A549 (cell line): ENCODE measurements at regions not wholly inside any gene's neighbourhood (a gene's known extent, or its start where the extent isn't known, plus 50 kb on each side); places are given as distances from the start of the nearest gene placed in this dataset.

Experiments used
- ATAC-seq, 2 experiments: fragments of 200-7000 bp in 1 of 2; fragments of >200 bp in 1 of 2; cut with Nextera tagmentation in 1 of 2; cut with Tn5 transposase in 1 of 2; 3 replicates each; pipeline versions ENCODE4 v1.8.0 to v1.9.1; 2018 to 2020; ENCODE audit warnings: mild to moderate bottlenecking in 1 of 2, moderate library complexity in 1 of 2
- CTCF ChIA-PET: fragments of 300-600 bp; sonication (Branson Sonifier 250); formaldehyde crosslinking; extraction: SDS; loops from one replicate; lab custom pipeline; 2021; ENCODE audit warnings: antibody characterized with exemption, inconsistent platforms; lab: Yijun Ruan, JAX
- POLR2A ChIA-PET: fragments of 350-600 bp; formaldehyde crosslinking; extraction: SDS; loops from one replicate; lab custom pipeline; 2021; ENCODE audit warnings: antibody characterized with exemption, inconsistent platforms; lab: Yijun Ruan, JAX
- DNase-seq, 2 experiments: peaks; one replicate each; pipeline versions ENCODE4 v3.0.0 to v3.0.0-alpha.2; 2011 to 2016; ENCODE audit warnings: low read depth in 1 of 2, low spot score in 1 of 2
- FAIRE-seq: peaks from 2 replicates; lab custom pipeline; 2011; peaks lifted over from hg19 to GRCh38; lab: Jason Lieb, UNC
- H3K27ac ChIP-seq, 2 experiments: fragments of >200 bp; sonication (Bioruptor Twin); formaldehyde crosslinking; 3 replicates each; pipeline ENCODE4 v1.5.1; 2016 to 2017
- H3K4me1 ChIP-seq: fragments of >200 bp; sonication (Bioruptor Twin); formaldehyde crosslinking; 3 replicates; pipeline ENCODE4 v1.6.1; 2016
- H3K4me2 ChIP-seq: fragments of >200 bp; sonication (Bioruptor Twin); formaldehyde crosslinking; 3 replicates; pipeline ENCODE4 v1.6.1; 2016
- H3K4me3 ChIP-seq: fragments of >200 bp; sonication (Bioruptor Twin); formaldehyde crosslinking; 3 replicates; pipeline ENCODE4 v1.5.1; 2016
- H3K9me3 ChIP-seq: fragments of >200 bp; sonication (Bioruptor Twin); formaldehyde crosslinking; 3 replicates; pipeline ENCODE4 v1.6.1; 2016
- CBX2 ChIP-seq: fragments of 200-600 bp; sonication (generic); IDR thresholded peaks from 2 replicates; pipeline ENCODE4 v1.6.1; 2016; ENCODE audit warnings: low read depth, mild to moderate bottlenecking, borderline replicate concordance
- CEBPB ChIP-seq, 2 experiments: fragments of >200 bp in 1 of 2; sonication (Bioruptor Twin) in 1 of 2; formaldehyde crosslinking in 1 of 2; IDR thresholded peaks; 2 replicates each; pipeline ENCODE4 v1.6.1; 2012 to 2016
- CHD2 ChIP-seq: fragments of 150-350 bp; IDR thresholded peaks from 2 replicates; pipeline ENCODE4 v1.6.1; 2014; ENCODE audit warnings: low read length; ENCODE audit not compliant: partially characterized antibody
- EHMT2 ChIP-seq: fragments of 200-600 bp; sonication (generic); IDR thresholded peaks from 2 replicates; pipeline ENCODE4 v1.6.1; 2016; ENCODE audit warnings: antibody characterized with exemption, low read depth, mild to moderate bottlenecking, moderate library complexity
- ESRRA ChIP-seq: fragments of 150-350 bp; IDR thresholded peaks from 2 replicates; pipeline ENCODE4 v1.6.1; 2014; ENCODE audit warnings: mild to moderate bottlenecking, low read length, borderline replicate concordance
- FOSB ChIP-seq: fragments of 250-450 bp; sonication (Bioruptor Pico); IDR thresholded peaks from 2 replicates; pipeline ENCODE4 v1.5.0; 2020; ENCODE audit warnings: mild to moderate bottlenecking, moderate library complexity
- HOXA7 ChIP-seq: fragments of 250-450 bp; sonication (Bioruptor Pico); IDR thresholded peaks from 2 replicates; pipeline ENCODE4 v1.5.0; 2020; ENCODE audit warnings: mild to moderate bottlenecking, moderate library complexity
- HOXB5 ChIP-seq: fragments of 250-450 bp; sonication (Bioruptor Pico); IDR thresholded peaks from 2 replicates; pipeline ENCODE4 v1.5.0; 2020; ENCODE audit warnings: mild to moderate bottlenecking, moderate library complexity
- JUN ChIP-seq, 2 experiments: fragments of >200 bp; sonication (Bioruptor Twin); formaldehyde crosslinking; IDR thresholded peaks; 2 replicates in 1 of 2; 3 replicates in 1 of 2; pipeline ENCODE4 v1.6.1; 2016 to 2017
- KDM5A ChIP-seq: fragments of 200-600 bp; sonication (generic); IDR thresholded peaks from 2 replicates; pipeline ENCODE4 v1.6.1; 2016; ENCODE audit warnings: antibody characterized with exemption, mild to moderate bottlenecking
- MAZ ChIP-seq: fragments of 150-350 bp; IDR thresholded peaks from 2 replicates; pipeline ENCODE4 v1.6.1; 2014; ENCODE audit warnings: antibody characterized with exemption, low read depth, low read length, borderline replicate concordance
- NR3C1 ChIP-seq: fragments of >200 bp; sonication (Bioruptor Twin); formaldehyde crosslinking; IDR thresholded peaks from 3 replicates; pipeline ENCODE4 v1.6.1; 2017
- PHF8 ChIP-seq: fragments of 200-600 bp; sonication (generic); IDR thresholded peaks from 2 replicates; pipeline ENCODE4 v1.6.1; 2016; ENCODE audit warnings: low read depth, mild to moderate bottlenecking, antibody characterized with exemption, moderate library complexity, borderline replicate concordance
- POLR2AphosphoS2 ChIP-seq: conservative IDR thresholded peaks from 2 replicates; pipeline ENCODE4 v1.6.1; 2012; ENCODE audit warnings: low read length, improper control_type of control experiment, inconsistent platforms
- RAD21 ChIP-seq, 2 experiments: fragments of >200 bp in 1 of 2; sonication (Bioruptor Twin) in 1 of 2; formaldehyde crosslinking in 1 of 2; IDR thresholded peaks in 1 of 2; conservative IDR thresholded peaks in 1 of 2; 2 replicates in 1 of 2; 3 replicates in 1 of 2; pipeline ENCODE4 v1.6.1; 2012 to 2018; ENCODE audit warnings: inconsistent platforms in 1 of 2
- RARB ChIP-seq: fragments of 250-450 bp; sonication (Bioruptor Pico); IDR thresholded peaks from 2 replicates; pipeline ENCODE4 v1.8.0; 2021; ENCODE audit warnings: mild to moderate bottlenecking, moderate library complexity
- REST ChIP-seq: fragments of 200-600 bp; sonication (generic); IDR thresholded peaks from 2 replicates; pipeline ENCODE4 v1.6.1; 2016; ENCODE audit warnings: antibody characterized with exemption, mild to moderate bottlenecking, moderate library complexity
- SMC3 ChIP-seq: fragments of >200 bp; sonication (Bioruptor Twin); formaldehyde crosslinking; IDR thresholded peaks from 3 replicates; pipeline ENCODE4 v1.6.1; 2018; ENCODE audit warnings: inconsistent platforms
- SREBF2 ChIP-seq: fragments of 450-650 bp; IDR thresholded peaks from 2 replicates; pipeline ENCODE4 v1.6.1; 2014; ENCODE audit warnings: mild to moderate bottlenecking, moderate library complexity
- ZNF302 ChIP-seq: fragments of 250-450 bp; sonication (Bioruptor Pico); IDR thresholded peaks from 2 replicates; pipeline ENCODE4 v1.9.0; 2021; ENCODE audit warnings: inconsistent platforms, mild to moderate bottlenecking, moderate library complexity
- WGBS: methylation state at CpG from one replicate; pipeline ENCODE4 v1.1.6; 2017; ENCODE audit errors: missing lambda C conversion rate; 5-methylcytosine and 5-hydroxymethylcytosine counted together
- TF ChIP-seq, protein P1 (sequence below): IDR thresholded peaks from 2 replicates; pipeline ENCODE4 v1.6.1; 2012
- TF ChIP-seq, protein P2 (sequence below): IDR thresholded peaks from 2 replicates; pipeline ENCODE4 v1.6.1; 2012; ENCODE audit warnings: low read depth, borderline replicate concordance

GRCh38 chr10:64635906-64636305 is 1114.7 kb downstream of the REEP3 start:
- ATAC-seq (no peak), FAIRE-seq (no peak), DNase-seq (no peak)
- CTCF ChIA-PET: no interaction called here
- H3K4me3 ChIP-seq: no peak overlapping the region
- no peak overlapping the region for H3K27ac ChIP-seq
- no peaks in the 10 kb centered on the region for H3K9me3 ChIP-seq
- H3K4me1 ChIP-seq: no peaks in the 10 kb centered on the region
- POLR2A ChIA-PET: no interaction called here
- no peak overlapping the region for H3K4me2 ChIP-seq
- TF ChIP-seq KDM5A (no peak), ESRRA (no peak), MAZ (no peak), EHMT2 (no peak), CHD2 (no peak), FOSB (CRISPR knock-in tag) (no peak), CBX2 (no peak), HOXA7 (CRISPR knock-in tag) (no peak), SMC3 (no peak), HOXB5 (CRISPR knock-in tag) (no peak), SREBF2 (no peak), REST (no peak), CEBPB (IDR thresholded peaks at IDR 0.05) (no peak)
- TF ChIP-seq, protein P1, sequence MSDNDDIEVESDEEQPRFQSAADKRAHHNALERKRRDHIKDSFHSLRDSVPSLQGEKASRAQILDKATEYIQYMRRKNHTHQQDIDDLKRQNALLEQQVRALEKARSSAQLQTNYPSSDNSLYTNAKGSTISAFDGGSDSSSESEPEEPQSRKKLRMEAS: no peak

GRCh38 chr10:64636461-64636860 is 1115.3 kb downstream of the REEP3 start:
- TF ChIP-seq ZNF302 (CRISPR knock-in tag): no peak
- TF ChIP-seq, protein P1: no peak
- no peak for TF ChIP-seq PHF8
- no peak for TF ChIP-seq FOSB (CRISPR knock-in tag)
- no peak for TF ChIP-seq CBX2
- no peak for TF ChIP-seq NR3C1
- no peak for TF ChIP-seq RARB (CRISPR knock-in tag)
- TF ChIP-seq POLR2AphosphoS2: no peak
- TF ChIP-seq CHD2: no peak
- TF ChIP-seq SREBF2: no peak
- no peak for TF ChIP-seq EHMT2
- TF ChIP-seq, protein P2, sequence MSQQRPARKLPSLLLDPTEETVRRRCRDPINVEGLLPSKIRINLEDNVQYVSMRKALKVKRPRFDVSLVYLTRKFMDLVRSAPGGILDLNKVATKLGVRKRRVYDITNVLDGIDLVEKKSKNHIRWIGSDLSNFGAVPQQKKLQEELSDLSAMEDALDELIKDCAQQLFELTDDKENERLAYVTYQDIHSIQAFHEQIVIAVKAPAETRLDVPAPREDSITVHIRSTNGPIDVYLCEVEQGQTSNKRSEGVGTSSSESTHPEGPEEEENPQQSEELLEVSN: no peak
- TF ChIP-seq RAD21 (conservative IDR thresholded peaks at IDR 0.05 in 1 of 2, IDR thresholded peaks at IDR 0.05 in 1 of 2): no peak
- no peak for TF ChIP-seq JUN (IDR thresholded peaks at IDR 0.05)
- Histone ChIP-seq H3K9me3 (no peaks in the 10 kb centered on the region), H3K4me2 (no peak overlapping the region), H3K4me3 (no peak overlapping the region), H3K4me1 (no peaks in the 10 kb centered on the region), H3K27ac (no peak overlapping the region)
- DNase-seq (no peak), ATAC-seq (no peak), FAIRE-seq (no peak)
- 7% methylated on average over 3 of the region's 3 CpGs for WGBS
- ChIA-PET POLR2A (no interaction called here), CTCF (no interaction called here)
